Choroid plexus epithelial cell (primary cell): ENCODE measurements at regions not wholly inside any gene's neighbourhood (a gene's known extent, or its start where the extent isn't known, plus 50 kb on each side); places are given as distances from the start of the nearest gene placed in this dataset.

Experiments used
- DNase-seq: peaks from one replicate; pipeline ENCODE4 v3.0.0-alpha.2; 2010; ENCODE audit warnings: low read depth
- H3K4me3 ChIP-seq: 2 replicates; pipeline ENCODE4 v1.5.1; 2011; ENCODE audit warnings: low read depth, mild to moderate bottlenecking, control low read depth, low read length, moderate library complexity
- CTCF ChIP-seq: conservative IDR thresholded peaks from 2 replicates; pipeline ENCODE4 v1.5.1; 2011; ENCODE audit warnings: low read depth, mild to moderate bottlenecking, control low read depth, inconsistent platforms, low read length, moderate library complexity

GRCh38 chr4:14532436-14532835, 469.8 kb upstream of the CPEB2 start:
- no peak for DNase-seq
- no peak for TF ChIP-seq CTCF
- H3K4me3 ChIP-seq = no peak overlapping the region

- H3K4me3 ChIP-seq = no peak overlapping the region
- no peak for TF ChIP-seq CTCF
- no peak for DNase-seq
Measured at GRCh38 chr4:14539246-14539645, 463.0 kb upstream of the CPEB2 start.

- H3K4me3 ChIP-seq = no peak overlapping the region
- no peak for TF ChIP-seq CTCF
- no peak for DNase-seq
Measured at GRCh38 chr4:14545163-14545562, 457.1 kb upstream of the CPEB2 start.

GRCh38 chr4:14545807-14546206, 456.5 kb upstream of the CPEB2 start:
- H3K4me3 ChIP-seq = no peak overlapping the region
- DNase-seq = no peak
- no peak for TF ChIP-seq CTCF

- no peak for TF ChIP-seq CTCF
- no peak overlapping the region for H3K4me3 ChIP-seq
Measured at GRCh38 chr4:14552119-14552518, 450.2 kb upstream of the CPEB2 start.

GRCh38 chr4:14559646-14560045, 442.6 kb upstream of the CPEB2 start:
- no peak for DNase-seq
- H3K4me3 ChIP-seq = no peak overlapping the region
- no peak for TF ChIP-seq CTCF

More at GRCh38 chr4:14552119-14552518, 450.2 kb upstream of the CPEB2 start:
- DNase-seq = no peak

GRCh38 chr4:14560577-14560976, 441.7 kb upstream of the CPEB2 start:
- no peak for TF ChIP-seq CTCF
- DNase-seq = no peak
- no peak overlapping the region for H3K4me3 ChIP-seq
